ENCODE measurements at regions not wholly inside any gene's neighbourhood (a gene's known extent, or its start where the extent isn't known, plus 50 kb on each side); places are given as distances from the start of the nearest gene placed in this dataset.
A peak's percentile ranks its signal among the peaks of the same experiment; 100 is the strongest.

DNA sequence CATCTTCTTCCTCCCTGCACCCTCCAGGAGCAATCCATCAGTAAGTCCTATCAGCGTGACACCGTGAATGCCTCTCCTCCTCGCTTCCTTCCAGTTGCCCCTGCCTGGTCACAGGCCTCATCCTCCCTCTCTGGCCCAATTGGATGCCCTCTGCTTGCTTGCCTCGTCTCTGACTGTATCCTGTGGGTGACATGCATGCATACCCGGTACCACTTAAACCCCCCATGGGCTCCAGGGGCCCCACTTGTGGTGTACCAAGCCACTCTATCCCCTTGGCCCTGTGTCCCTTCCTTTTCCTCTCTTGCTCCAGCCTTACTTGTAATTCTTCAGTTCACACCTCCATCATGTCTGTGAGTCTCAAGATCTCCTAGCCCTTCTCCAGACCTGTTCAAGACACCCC, 106.0 kb upstream of the RTL1 start:
- in situ Hi-C loops (cut with MboI; ENCODE audit: low pct_unique_long_range_greater_than_20kb, low sequenced_read_pairs, unreplicated experiment), result no loop called here
- TF ChIP-seq, protein P1, sequence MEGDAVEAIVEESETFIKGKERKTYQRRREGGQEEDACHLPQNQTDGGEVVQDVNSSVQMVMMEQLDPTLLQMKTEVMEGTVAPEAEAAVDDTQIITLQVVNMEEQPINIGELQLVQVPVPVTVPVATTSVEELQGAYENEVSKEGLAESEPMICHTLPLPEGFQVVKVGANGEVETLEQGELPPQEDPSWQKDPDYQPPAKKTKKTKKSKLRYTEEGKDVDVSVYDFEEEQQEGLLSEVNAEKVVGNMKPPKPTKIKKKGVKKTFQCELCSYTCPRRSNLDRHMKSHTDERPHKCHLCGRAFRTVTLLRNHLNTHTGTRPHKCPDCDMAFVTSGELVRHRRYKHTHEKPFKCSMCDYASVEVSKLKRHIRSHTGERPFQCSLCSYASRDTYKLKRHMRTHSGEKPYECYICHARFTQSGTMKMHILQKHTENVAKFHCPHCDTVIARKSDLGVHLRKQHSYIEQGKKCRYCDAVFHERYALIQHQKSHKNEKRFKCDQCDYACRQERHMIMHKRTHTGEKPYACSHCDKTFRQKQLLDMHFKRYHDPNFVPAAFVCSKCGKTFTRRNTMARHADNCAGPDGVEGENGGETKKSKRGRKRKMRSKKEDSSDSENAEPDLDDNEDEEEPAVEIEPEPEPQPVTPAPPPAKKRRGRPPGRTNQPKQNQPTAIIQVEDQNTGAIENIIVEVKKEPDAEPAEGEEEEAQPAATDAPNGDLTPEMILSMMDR (IDR thresholded peaks at IDR 0.05; ENCODE audit: extremely low read depth, insufficient read depth, missing control alignments), result no peak
- DNase-seq (ENCODE audit: low spot score), result peak; percentile 7

DNA sequence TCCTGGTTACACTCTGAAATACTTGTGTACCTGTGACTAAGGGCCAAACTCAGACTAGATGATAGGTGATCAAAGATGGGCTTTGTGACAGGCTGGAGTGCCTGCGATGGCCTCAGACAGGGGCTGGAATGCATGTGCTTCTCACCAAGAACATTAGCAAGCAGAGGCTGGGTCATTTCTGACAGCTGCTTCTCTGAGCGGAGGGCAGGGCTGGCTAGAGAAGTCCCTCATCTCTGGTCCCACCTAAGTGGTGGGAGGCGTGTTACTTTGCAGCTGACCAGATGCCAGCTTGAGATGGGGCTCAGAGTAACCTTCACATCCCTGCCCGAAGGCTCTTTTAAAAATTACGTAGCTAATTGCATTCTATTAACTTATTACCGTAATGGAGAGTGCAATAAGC, 106.8 kb upstream of the RTL1 start:
- TF ChIP-seq, protein P1 (IDR thresholded peaks at IDR 0.05; ENCODE audit: extremely low read depth, insufficient read depth, missing control alignments), result no peak
- in situ Hi-C loops (cut with MboI; ENCODE audit: low pct_unique_long_range_greater_than_20kb, low sequenced_read_pairs, unreplicated experiment), result no loop called here
- peak; percentile 4 for DNase-seq (ENCODE audit: low spot score)

DNA sequence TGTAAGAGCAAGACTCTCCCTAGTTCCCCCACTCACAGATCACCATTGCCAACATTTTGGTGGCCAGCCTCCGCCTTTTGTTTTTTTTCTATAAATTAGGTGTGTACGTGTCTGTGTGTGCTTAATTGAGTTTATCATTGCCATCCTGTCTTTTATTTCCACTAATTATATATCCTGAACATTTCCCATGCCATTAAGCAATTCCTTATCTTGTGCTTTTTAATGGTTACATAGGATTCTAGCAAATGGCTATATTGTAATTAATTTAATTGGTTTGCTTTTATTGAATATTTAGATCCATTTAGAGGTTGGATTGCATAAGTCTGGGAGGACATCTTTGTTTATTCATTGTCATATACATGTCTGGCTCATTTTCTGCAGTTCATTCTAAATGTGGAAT, 107.3 kb upstream of the RTL1 start:
- in situ Hi-C loops (cut with MboI; ENCODE audit: low pct_unique_long_range_greater_than_20kb, low sequenced_read_pairs, unreplicated experiment), result no loop called here
- TF ChIP-seq, protein P1 (IDR thresholded peaks at IDR 0.05; ENCODE audit: extremely low read depth, insufficient read depth, missing control alignments), result no peak
- peak; percentile 4 for DNase-seq (ENCODE audit: low spot score)

DNA sequence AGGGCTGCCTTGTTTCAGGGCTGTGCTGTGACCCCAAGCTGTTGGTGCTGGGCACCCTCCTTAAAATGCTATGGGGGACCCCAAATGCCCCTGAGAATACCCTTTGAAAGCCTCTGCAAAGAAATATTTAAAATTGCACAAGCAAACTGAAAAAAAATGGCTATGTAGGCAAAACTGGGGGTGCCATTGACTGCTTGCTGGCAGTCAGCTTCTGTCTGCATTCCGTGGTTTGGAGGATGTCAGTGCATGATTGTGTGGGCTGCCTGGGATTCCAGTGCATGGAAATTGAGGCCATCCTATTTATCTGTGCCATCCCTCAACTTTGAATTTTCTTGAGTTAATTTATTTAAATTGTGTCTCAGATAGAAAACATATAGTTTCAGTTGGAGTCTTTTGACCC, 113.7 kb upstream of the RTL1 start:
- in situ Hi-C loops (cut with MboI; ENCODE audit: low pct_unique_long_range_greater_than_20kb, low sequenced_read_pairs, unreplicated experiment), result no loop called here
- TF ChIP-seq, protein P1 (IDR thresholded peaks at IDR 0.05; ENCODE audit: extremely low read depth, insufficient read depth, missing control alignments), result no peak

DNA sequence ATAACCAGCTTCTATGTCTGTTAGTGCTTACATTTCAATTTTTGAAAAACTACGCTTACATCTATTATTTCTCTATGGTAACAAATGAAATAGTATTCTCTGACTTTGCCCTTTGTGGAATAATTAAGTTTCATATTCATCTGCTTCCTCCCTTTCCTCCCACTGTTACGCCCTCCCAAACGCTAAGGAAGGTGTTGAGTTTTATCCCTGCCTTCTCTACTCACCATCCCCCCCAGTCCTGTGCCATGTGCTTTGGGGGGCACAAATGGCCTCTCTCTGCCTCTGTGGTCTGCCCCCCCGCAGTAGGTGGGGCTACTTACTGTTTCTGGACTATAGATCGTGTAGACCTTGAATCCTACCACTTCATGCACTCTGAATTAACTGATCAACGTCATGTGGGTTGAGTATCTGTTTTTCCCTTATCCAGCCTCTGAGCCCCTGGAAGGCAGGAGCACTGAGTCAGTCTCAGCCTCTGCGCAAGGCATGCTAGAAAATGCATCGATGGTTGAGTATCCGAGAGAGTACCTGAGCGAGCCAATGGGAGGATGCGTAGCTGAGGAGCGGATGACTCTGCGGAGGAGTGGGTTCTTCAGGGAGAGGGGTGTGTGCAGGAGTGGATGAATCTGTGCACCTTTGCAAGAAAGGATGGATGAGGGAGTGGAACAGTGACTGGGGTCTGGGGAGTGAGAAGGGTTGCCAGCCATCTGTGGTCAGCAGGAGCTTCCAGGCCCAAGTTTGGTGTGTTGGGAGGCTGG, 114.5 kb upstream of the RTL1 start:
- TF ChIP-seq, protein P1 (IDR thresholded peaks at IDR 0.05; ENCODE audit: extremely low read depth, insufficient read depth, missing control alignments), result no peak
- DNase-seq (ENCODE audit: low spot score), result no peak
- in situ Hi-C loops (cut with MboI; ENCODE audit: low pct_unique_long_range_greater_than_20kb, low sequenced_read_pairs, unreplicated experiment), result no loop called here

More for the DNA sequence above, 113.7 kb upstream of the RTL1 start:
- no peak for DNase-seq (ENCODE audit: low spot score)

DNA sequence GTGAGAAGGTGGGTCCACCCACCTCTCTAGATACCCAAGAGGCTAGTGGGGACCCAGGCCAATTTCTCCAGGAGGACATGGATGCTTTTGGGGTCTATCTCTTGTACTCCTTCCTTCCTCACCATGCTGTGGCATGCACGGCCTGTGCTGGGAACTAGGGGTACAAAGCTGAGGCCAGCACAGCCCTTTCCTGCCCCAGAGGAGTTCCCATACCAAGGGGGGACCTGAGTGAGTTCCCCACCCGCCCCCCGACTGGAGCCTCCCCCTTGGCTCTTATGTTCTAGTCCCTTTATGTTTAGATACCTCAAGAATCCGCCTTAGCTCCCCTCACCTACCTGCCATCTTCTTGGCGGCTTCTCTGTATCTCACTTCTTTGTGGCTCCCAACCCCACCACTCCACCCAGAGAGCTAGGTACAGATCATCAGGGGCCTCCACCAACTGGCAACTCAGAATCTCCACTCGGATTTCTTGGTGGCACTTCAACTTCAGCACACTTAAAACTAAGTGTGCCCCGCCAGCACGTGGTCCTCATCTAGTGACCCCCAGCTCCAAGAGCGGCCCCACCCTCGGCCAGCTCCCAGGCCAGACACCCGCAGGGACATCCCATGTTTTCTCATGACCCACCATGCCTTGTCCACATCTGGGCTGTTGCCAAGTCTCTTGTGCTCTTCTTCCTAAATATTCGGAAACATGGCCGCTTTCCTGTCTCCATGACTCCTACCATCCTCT, 115.2 kb upstream of the RTL1 start:
- in situ Hi-C loops (cut with MboI; ENCODE audit: low pct_unique_long_range_greater_than_20kb, low sequenced_read_pairs, unreplicated experiment), result no loop called here
- DNase-seq (ENCODE audit: low spot score), result no peak
- TF ChIP-seq, protein P1 (IDR thresholded peaks at IDR 0.05; ENCODE audit: extremely low read depth, insufficient read depth, missing control alignments), result no peak
